ENCODE measurements at regions not wholly inside any gene's neighbourhood (a gene's known extent, or its start where the extent isn't known, plus 50 kb on each side); places are given as distances from the start of the nearest gene placed in this dataset.

DNA sequence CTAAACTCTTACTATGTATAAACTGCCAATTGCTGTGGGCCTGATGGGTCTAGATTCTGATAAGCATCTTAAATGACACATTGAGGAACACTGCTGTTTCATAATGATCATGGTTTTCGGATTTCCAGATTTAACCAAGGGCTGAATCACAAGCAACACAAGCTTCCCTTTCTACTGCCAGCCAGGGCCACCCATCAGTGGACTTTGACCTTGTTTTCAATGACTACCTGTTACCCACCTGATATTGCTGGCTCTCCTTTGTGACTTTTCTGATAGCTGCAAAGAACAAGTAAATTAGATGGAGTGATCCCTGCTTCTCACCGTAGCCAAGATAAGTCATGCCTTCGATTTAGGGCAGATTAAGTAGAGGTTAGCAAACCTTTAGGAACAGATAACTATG lies 259.0 kb downstream of the PAX3 start:
- DNase-seq (ENCODE audit: low read depth, low spot score) (no peak), FAIRE-seq (no peak)
- Histone ChIP-seq H3K79me2 (ENCODE audit: control insufficient read depth, insufficient read depth, low read length) (no peaks in the 10 kb centered on the region), H2AFZ (ENCODE audit: control insufficient read depth, low read length) (no peak overlapping the region), H3K27ac (ENCODE audit: control insufficient read depth, insufficient read depth, low read length) (no peak overlapping the region), H3K9me1 (ENCODE audit: control insufficient read depth, extremely low read depth, insufficient read depth, low read length) (no peaks in the 10 kb centered on the region), H3K27me3 (ENCODE audit: control insufficient read depth, extremely low read depth, insufficient read depth, low read length) (peaks cover 3% of the 10 kb centered on the region), H3K4me1 (ENCODE audit: control insufficient read depth, extremely low read depth, insufficient read depth, low read length) (no peaks in the 10 kb centered on the region), H3K36me3 (ENCODE audit: control insufficient read depth in 2 of 2, extremely low read depth in 1 of 2, insufficient read depth in 2 of 2, low read length in 2 of 2) (no peaks in the 10 kb centered on the region), H3K4me3 (ENCODE audit: control insufficient read depth in 2 of 3, extremely low read depth in 1 of 3, insufficient read depth in 2 of 3, low read depth in 1 of 3, low read length in 3 of 3) (no peak overlapping the region), H3K9ac (ENCODE audit: control insufficient read depth, extremely low read depth, insufficient read depth, low read length) (no peak overlapping the region), H4K20me1 (ENCODE audit: control insufficient read depth, extremely low read depth, insufficient read depth, low read length) (no peaks in the 10 kb centered on the region), H3K4me2 (ENCODE audit: control insufficient read depth, extremely low read depth, insufficient read depth, low read depth, low read length) (no peak overlapping the region), H3K9me3 (ENCODE audit: control insufficient read depth, low read depth, low read length) (no peaks in the 10 kb centered on the region)
- TF ChIP-seq EZH2 (IDR thresholded peaks at IDR 0.05; ENCODE audit: low read length), result no peak
- TF ChIP-seq, protein P1, sequence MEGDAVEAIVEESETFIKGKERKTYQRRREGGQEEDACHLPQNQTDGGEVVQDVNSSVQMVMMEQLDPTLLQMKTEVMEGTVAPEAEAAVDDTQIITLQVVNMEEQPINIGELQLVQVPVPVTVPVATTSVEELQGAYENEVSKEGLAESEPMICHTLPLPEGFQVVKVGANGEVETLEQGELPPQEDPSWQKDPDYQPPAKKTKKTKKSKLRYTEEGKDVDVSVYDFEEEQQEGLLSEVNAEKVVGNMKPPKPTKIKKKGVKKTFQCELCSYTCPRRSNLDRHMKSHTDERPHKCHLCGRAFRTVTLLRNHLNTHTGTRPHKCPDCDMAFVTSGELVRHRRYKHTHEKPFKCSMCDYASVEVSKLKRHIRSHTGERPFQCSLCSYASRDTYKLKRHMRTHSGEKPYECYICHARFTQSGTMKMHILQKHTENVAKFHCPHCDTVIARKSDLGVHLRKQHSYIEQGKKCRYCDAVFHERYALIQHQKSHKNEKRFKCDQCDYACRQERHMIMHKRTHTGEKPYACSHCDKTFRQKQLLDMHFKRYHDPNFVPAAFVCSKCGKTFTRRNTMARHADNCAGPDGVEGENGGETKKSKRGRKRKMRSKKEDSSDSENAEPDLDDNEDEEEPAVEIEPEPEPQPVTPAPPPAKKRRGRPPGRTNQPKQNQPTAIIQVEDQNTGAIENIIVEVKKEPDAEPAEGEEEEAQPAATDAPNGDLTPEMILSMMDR (optimal IDR thresholded peaks at IDR 0.05 in 1 of 3, IDR thresholded peaks at IDR 0.05 in 1 of 3, conservative IDR thresholded peaks at IDR 0.05 in 1 of 3; ENCODE audit: extremely low read depth in 1 of 3, insufficient read depth in 2 of 3, low read length in 3 of 3), result no peak
- dilution Hi-C loops (cut with MboI; ENCODE audit: extremely low pct_ligation_motif_present, low sequenced_read_pairs), result no loop called here

DNA sequence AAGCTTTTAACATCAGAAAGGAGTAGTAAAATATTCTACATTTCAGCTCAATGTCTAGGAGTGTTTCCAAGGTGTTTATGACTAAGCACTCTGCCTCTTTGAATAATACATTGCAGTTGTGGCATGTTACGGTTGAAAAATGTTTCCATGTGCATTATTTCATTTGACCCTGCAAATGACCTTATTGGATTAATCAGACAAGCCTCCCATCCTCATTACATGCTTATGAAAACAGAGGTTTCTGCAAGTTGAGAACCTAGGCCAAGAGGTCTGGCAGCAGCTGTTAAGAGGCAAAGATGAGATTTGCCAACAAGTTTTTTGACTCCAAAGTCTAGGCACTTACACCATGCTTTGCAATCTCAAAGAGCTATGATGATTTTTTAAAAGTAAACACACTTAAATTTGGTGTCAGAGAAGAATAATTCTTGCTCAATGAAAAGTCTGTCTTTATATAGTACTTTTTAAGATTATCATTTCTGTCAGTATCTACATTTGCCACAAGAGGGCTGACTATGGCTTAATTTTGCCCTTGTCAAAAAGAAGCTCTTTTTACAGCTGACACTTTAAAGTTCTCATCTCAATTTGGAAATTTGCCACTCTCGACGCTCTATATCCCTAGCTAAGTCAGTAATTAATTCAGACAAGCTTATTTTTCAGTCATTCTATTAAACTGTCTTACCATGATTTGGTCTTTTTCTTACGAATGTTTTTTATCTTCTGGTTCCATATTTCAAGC lies 260.6 kb downstream of the PAX3 start:
- Histone ChIP-seq H3K9me3 (ENCODE audit: control insufficient read depth, low read depth, low read length) (no peaks in the 10 kb centered on the region), H3K4me1 (ENCODE audit: control insufficient read depth, extremely low read depth, insufficient read depth, low read length) (no peaks in the 10 kb centered on the region), H3K79me2 (ENCODE audit: control insufficient read depth, insufficient read depth, low read length) (no peaks in the 10 kb centered on the region), H2AFZ (ENCODE audit: control insufficient read depth, low read length) (no peak overlapping the region), H3K9ac (ENCODE audit: control insufficient read depth, extremely low read depth, insufficient read depth, low read length) (no peak overlapping the region), H4K20me1 (ENCODE audit: control insufficient read depth, extremely low read depth, insufficient read depth, low read length) (no peaks in the 10 kb centered on the region), H3K27ac (ENCODE audit: control insufficient read depth, insufficient read depth, low read length) (no peak overlapping the region), H3K9me1 (ENCODE audit: control insufficient read depth, extremely low read depth, insufficient read depth, low read length) (no peaks in the 10 kb centered on the region), H3K4me2 (ENCODE audit: control insufficient read depth, extremely low read depth, insufficient read depth, low read depth, low read length) (no peak overlapping the region), H3K36me3 (ENCODE audit: control insufficient read depth in 2 of 2, extremely low read depth in 1 of 2, insufficient read depth in 2 of 2, low read length in 2 of 2) (no peaks in the 10 kb centered on the region), H3K4me3 (ENCODE audit: control insufficient read depth in 2 of 3, extremely low read depth in 1 of 3, insufficient read depth in 2 of 3, low read depth in 1 of 3, low read length in 3 of 3) (no peak overlapping the region), H3K27me3 (ENCODE audit: control insufficient read depth, extremely low read depth, insufficient read depth, low read length) (no peaks in the 10 kb centered on the region)
- dilution Hi-C loops (cut with MboI; ENCODE audit: extremely low pct_ligation_motif_present, low sequenced_read_pairs), result no loop called here
- TF ChIP-seq, protein P1 (optimal IDR thresholded peaks at IDR 0.05 in 1 of 3, IDR thresholded peaks at IDR 0.05 in 1 of 3, conservative IDR thresholded peaks at IDR 0.05 in 1 of 3; ENCODE audit: extremely low read depth in 1 of 3, insufficient read depth in 2 of 3, low read length in 3 of 3), result peak in 2 of 3 experiments; percentile 36
- TF ChIP-seq EZH2 (IDR thresholded peaks at IDR 0.05; ENCODE audit: low read length), result no peak
- no peak for FAIRE-seq
- DNase-seq (ENCODE audit: low read depth, low spot score), result no peak

All from keratinocyte (primary cell).